Esophagus muscularis mucosa (tissue), 3 donors: ENCODE measurements at regions not wholly inside any gene's neighbourhood (a gene's known extent, or its start where the extent isn't known, plus 50 kb on each side); places are given as distances from the start of the nearest gene placed in this dataset.

ENCODE experiments used
- POLR2A ChIP-seq: fragments of 450-650 bp; IDR thresholded peaks from one replicate; pipeline ENCODE4 v1.6.1; 2017; ENCODE audit warnings: antibody characterized with exemption, moderate library complexity, mild to moderate bottlenecking, low read depth
- TF ChIP-seq, protein P1 (sequence below), 3 experiments: fragments of 200-600 bp in 2 of 3; fragments of 450-650 bp in 1 of 3; sonication (generic) in 2 of 3; IDR thresholded peaks; one replicate each; pipeline ENCODE4 v1.5.1; 2017 to 2019; ENCODE audit warnings: antibody characterized with exemption in 3 of 3, mild to moderate bottlenecking in 2 of 3, moderate library complexity in 1 of 3

GRCh38 chr2:21452678-21453077, 328.9 kb downstream of the TDRD15 start:
- TF ChIP-seq, protein P1, sequence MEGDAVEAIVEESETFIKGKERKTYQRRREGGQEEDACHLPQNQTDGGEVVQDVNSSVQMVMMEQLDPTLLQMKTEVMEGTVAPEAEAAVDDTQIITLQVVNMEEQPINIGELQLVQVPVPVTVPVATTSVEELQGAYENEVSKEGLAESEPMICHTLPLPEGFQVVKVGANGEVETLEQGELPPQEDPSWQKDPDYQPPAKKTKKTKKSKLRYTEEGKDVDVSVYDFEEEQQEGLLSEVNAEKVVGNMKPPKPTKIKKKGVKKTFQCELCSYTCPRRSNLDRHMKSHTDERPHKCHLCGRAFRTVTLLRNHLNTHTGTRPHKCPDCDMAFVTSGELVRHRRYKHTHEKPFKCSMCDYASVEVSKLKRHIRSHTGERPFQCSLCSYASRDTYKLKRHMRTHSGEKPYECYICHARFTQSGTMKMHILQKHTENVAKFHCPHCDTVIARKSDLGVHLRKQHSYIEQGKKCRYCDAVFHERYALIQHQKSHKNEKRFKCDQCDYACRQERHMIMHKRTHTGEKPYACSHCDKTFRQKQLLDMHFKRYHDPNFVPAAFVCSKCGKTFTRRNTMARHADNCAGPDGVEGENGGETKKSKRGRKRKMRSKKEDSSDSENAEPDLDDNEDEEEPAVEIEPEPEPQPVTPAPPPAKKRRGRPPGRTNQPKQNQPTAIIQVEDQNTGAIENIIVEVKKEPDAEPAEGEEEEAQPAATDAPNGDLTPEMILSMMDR (IDR thresholded peaks at IDR 0.05), result no peak
- TF ChIP-seq POLR2A, result no peak
